Adipocyte (in vitro differentiated cells): ENCODE measurements at regions not wholly inside any gene's neighbourhood (a gene's known extent, or its start where the extent isn't known, plus 50 kb on each side); places are given as distances from the start of the nearest gene placed in this dataset.
"Not testable (repeated sequence)": the region's sequence is repeated elsewhere in the genome, so short reads cannot be mapped to it uniquely, and the experiment has no call there.

ENCODE experiments used
- DNase-seq: peaks from one replicate; pipeline ENCODE4 v3.0.0-alpha.2; 2015; ENCODE audit warnings: low read depth
- H3K27me3 ChIP-seq: replicated peaks from 2 replicates; pipeline ENCODE4 v1.7.0; 2013; ENCODE audit warnings: mild to moderate bottlenecking, low read length, moderate library complexity; ENCODE audit not compliant: control insufficient read depth, insufficient read depth
- H3K36me3 ChIP-seq: 2 replicates; pipeline ENCODE4 v1.7.0; 2013; ENCODE audit warnings: low read length, mild to moderate bottlenecking, moderate library complexity; ENCODE audit not compliant: control insufficient read depth, insufficient read depth, severe bottlenecking
- H3K4me1 ChIP-seq: 2 replicates; pipeline ENCODE4 v1.7.0; 2013; ENCODE audit warnings: mild to moderate bottlenecking, low read length, moderate library complexity; ENCODE audit not compliant: control insufficient read depth, insufficient read depth
- H3K4me3 ChIP-seq: 2 replicates; pipeline ENCODE4 v1.7.0; 2013; ENCODE audit warnings: mild to moderate bottlenecking, low read length, moderate library complexity
- H3K9ac ChIP-seq: 2 replicates; pipeline ENCODE4 v1.7.0; 2013; ENCODE audit warnings: mild to moderate bottlenecking, low read length, moderate library complexity
- H3K9me3 ChIP-seq: 2 replicates; pipeline ENCODE4 v1.7.0; 2013; ENCODE audit warnings: mild to moderate bottlenecking, low read length, moderate library complexity; ENCODE audit not compliant: control insufficient read depth

- not testable (repeated sequence) for H3K27me3 ChIP-seq, DNase-seq, H3K4me1 ChIP-seq, H3K9me3 ChIP-seq, H3K9ac ChIP-seq, H3K4me3 ChIP-seq, H3K36me3 ChIP-seq
Measured at GRCh38 chr16:29355339-29356059, 51.0 kb downstream of the NPIPB11 start.

DNA sequence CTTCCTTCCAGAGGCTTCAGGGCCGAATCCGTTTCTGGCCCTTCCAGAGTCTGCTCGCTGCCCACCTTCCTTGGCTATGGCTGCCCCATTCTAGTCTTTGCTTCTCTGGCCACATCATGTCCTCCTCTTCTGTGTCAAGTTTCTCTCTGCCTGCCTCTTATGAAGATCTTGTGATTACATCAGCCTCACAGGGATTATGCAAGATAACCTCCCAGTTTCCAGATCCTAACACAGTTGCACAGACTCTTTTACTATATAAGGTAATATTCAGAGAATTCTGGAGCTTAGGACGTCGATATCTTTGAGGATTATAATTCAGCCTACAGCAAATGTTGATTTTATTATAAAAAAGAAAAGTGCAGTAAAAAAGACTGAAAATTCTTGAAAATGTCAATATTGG is 52.1 kb downstream of the NPIPB11 start:
- H3K9ac ChIP-seq, DNase-seq, H3K27me3 ChIP-seq, H3K4me3 ChIP-seq, H3K36me3 ChIP-seq, H3K9me3 ChIP-seq: not testable (repeated sequence)
- peaks cover 10% of the 10 kb centered on the region for H3K4me1 ChIP-seq

- not testable (repeated sequence) for H3K4me3 ChIP-seq, H3K9ac ChIP-seq, DNase-seq, H3K9me3 ChIP-seq, H3K27me3 ChIP-seq, H3K36me3 ChIP-seq
- peaks cover 11% of the 10 kb centered on the region for H3K4me1 ChIP-seq
Measured at GRCh38 chr16:29352617-29352999, 53.9 kb downstream of the NPIPB11 start.

DNA sequence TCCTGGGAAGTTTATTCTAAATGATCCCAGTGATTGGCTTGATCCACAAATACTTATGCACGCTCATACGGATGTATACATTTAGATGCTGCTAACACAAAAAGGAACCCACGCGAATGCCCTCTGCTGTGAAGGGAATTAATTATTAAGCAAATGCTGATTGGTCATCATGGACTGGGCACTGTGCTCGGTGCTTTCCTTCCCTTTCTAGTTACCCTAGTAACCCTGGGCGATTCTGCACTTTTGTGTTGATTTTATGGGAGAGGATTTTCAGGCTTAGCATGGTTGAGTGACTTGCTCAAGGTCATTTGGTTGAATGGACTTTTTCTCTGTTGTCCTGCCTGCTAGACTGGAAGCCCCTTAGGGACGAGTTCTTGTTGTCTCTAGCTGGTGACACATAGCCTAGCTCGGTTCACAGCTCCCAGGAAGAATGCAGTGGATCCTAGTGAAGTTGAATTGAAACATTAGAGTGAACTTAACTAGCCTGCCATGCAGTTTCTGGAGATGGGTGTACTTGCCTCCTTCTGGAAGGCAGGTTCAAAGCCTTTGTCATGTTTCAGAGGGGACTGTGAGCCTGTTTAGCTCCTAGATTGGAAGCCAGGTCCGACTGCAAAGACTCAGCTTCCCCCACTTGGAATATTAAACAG is 54.4 kb downstream of the NPIPB11 start:
- not testable (repeated sequence) for H3K27me3 ChIP-seq, H3K36me3 ChIP-seq, H3K9me3 ChIP-seq, H3K4me3 ChIP-seq, H3K9ac ChIP-seq, DNase-seq
- H3K4me1 ChIP-seq, result peaks cover 11% of the 10 kb centered on the region

GRCh38 chr16:29351271-29351969 is 55.1 kb downstream of the NPIPB11 start:
- H3K4me3 ChIP-seq, H3K27me3 ChIP-seq, H3K36me3 ChIP-seq, H3K9ac ChIP-seq, H3K9me3 ChIP-seq, DNase-seq: not testable (repeated sequence)
- H3K4me1 ChIP-seq, result peaks cover 11% of the 10 kb centered on the region

DNA sequence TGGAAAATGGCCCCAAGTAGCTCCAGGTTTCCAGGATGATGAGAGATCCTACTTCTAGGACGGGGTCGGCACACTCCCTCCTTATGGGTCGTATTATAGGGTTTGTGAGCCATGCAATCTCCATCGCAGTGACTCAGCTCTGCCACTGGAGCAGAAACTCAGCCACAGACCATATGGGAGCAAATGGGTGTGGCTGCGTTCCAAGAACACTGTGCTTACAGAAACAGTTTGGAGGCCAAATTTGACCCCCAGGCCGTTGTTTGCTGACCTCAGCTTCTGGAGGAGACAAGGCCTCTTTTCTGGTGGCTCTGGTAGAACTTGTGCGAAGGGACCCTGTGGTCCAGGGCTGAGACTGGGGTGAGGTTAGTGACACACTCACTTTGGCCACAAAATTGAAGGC is 56.5 kb downstream of the NPIPB11 start:
- not testable (repeated sequence) for H3K9ac ChIP-seq, H3K9me3 ChIP-seq, H3K27me3 ChIP-seq, H3K36me3 ChIP-seq, H3K4me3 ChIP-seq
- peaks cover 11% of the 10 kb centered on the region for H3K4me1 ChIP-seq
- DNase-seq, result peak; percentile 90

DNA sequence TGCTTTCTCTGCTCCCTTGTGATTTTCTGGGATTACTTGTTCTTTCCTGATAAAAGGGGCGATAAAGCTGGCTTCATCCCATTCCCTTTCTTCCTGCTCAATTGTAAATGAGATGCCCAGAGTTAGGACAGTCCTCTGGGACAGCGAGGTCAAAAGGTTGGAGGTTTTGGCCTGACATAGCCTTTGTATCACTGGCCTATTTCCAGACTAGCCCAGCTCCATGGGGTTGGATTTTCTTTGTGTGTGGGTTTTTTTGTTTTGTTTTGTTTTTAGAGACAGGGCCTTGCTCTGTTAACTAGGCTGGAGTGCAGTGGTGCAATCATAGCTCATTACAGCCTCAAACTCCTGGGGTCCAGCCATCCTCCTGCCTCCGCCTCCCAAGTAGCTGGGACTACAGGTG is 57.8 kb downstream of the NPIPB11 start:
- H3K4me3 ChIP-seq, H3K9me3 ChIP-seq, DNase-seq, H3K9ac ChIP-seq, H3K27me3 ChIP-seq, H3K36me3 ChIP-seq: not testable (repeated sequence)
- H3K4me1 ChIP-seq, result peaks cover 11% of the 10 kb centered on the region

GRCh38 chr16:29348123-29348690 is 58.3 kb downstream of the NPIPB11 start:
- DNase-seq, result peak; percentile 15
- not testable (repeated sequence) for H3K27me3 ChIP-seq

DNA sequence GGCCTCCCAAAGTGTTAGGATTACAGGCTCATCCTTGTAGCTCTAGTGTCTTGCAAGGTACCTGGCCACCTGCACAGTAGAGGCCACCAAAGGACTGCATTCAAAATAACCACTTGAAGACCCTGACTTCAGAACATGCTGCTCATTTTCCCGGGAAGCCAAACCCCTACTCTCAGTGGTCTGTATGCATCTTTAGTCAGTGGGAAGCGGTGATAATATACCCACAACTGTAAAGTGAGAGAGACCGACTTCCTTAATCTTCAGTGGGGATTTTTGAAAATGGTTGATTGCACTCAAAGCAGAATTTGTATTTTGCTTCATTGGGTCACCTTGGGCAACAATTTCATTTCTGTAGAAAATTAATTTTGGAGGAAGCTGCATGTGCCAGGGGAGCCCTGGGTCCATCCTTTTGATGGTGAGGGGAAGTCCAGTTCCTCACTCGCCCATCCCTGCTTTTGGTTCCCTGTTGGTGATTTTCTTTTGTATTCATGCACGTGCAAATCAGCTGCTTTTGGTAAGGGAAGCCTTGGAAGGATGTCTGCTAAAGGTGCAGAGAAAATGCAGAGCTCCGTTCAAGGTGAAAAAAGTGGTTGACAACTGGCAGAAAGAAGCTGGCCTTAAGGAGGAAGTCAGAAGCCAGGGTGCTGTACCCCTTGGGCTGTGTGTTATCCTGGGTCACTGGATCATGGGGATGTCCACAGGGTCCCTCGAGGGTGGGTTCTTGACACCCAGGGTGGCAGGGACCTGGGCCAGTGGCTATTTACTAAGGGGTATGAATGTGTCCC is 59.5 kb downstream of the NPIPB11 start:
- DNase-seq, H3K27me3 ChIP-seq, H3K36me3 ChIP-seq, H3K9ac ChIP-seq, H3K4me3 ChIP-seq, H3K9me3 ChIP-seq: not testable (repeated sequence)
- H3K4me1 ChIP-seq, result peaks cover 11% of the 10 kb centered on the region

More at GRCh38 chr16:29348123-29348690, 58.3 kb downstream of the NPIPB11 start:
- not testable (repeated sequence) for H3K9me3 ChIP-seq, H3K4me3 ChIP-seq, H3K9ac ChIP-seq, H3K36me3 ChIP-seq
- H3K4me1 ChIP-seq, result peaks cover 11% of the 10 kb centered on the region

DNA sequence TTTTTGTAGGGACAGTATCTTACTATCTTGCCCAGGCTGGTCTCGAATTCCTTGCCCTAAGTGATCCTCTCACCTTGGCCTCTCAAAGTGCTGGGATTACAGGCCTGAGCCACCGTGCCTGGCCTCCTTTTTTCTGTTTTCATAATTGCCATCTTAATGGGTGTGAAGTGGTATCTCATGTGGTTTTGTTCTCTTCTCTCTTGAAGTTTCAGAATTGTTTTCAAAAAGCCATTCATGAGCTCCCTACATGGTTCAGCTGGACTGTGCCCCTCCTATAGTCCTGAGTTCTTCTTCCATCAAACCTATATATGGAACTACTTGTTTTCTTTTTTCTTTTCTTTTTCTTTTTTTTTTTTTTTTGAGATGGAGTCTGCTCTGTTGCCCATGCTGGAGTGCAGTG is 60.3 kb downstream of the NPIPB11 start:
- not testable (repeated sequence) for H3K36me3 ChIP-seq, H3K4me3 ChIP-seq, H3K9me3 ChIP-seq, H3K27me3 ChIP-seq, H3K9ac ChIP-seq, DNase-seq
- H3K4me1 ChIP-seq, result peaks cover 11% of the 10 kb centered on the region

GRCh38 chr16:29342937-29343336 is 63.6 kb downstream of the NPIPB11 start:
- H3K9me3 ChIP-seq, H3K4me3 ChIP-seq, H3K4me1 ChIP-seq, H3K36me3 ChIP-seq, H3K27me3 ChIP-seq, H3K9ac ChIP-seq, DNase-seq: not testable (repeated sequence)
